Loucy (cell line): ENCODE measurements at regions not wholly inside any gene's neighbourhood (a gene's known extent, or its start where the extent isn't known, plus 50 kb on each side); places are given as distances from the start of the nearest gene placed in this dataset.

Experiments
- CTCF ChIP-seq: fragments of 200-600 bp; sonication (generic); conservative IDR thresholded peaks from 2 replicates; pipeline ENCODE4 v1.5.1; 2014; ENCODE audit warnings: mild to moderate bottlenecking, antibody characterized with exemption, low read length
- EZH2phosphoT487 ChIP-seq: fragments of 200-600 bp; IDR thresholded peaks from 2 replicates; pipeline ENCODE4 v1.6.1; 2018; ENCODE audit warnings: antibody characterized with exemption, mild to moderate bottlenecking, moderate library complexity, borderline replicate concordance

- TF ChIP-seq CTCF (no peak), EZH2phosphoT487 (no peak)
These were observed 101.5 kb downstream of the LRRC70 start for GRCh38 chr5:62680121-62680520.
